ENCODE measurements at regions not wholly inside any gene's neighbourhood (a gene's known extent, or its start where the extent isn't known, plus 50 kb on each side); places are given as distances from the start of the nearest gene placed in this dataset.
A peak's percentile ranks its signal among the peaks of the same experiment; 100 is the strongest.

GRCh38 chr6:168133168-168133561, 54.2 kb upstream of the FRMD1 start:
- Histone ChIP-seq H3K4me3 (replicated peaks in 1 of 3) (no peak overlapping the region), H3K4me1 (no peaks in the 10 kb centered on the region), H3K36me3 (no peaks in the 10 kb centered on the region), H3K27me3 (no peaks in the 10 kb centered on the region), H3K9me3 (no peaks in the 10 kb centered on the region), H3K27ac (no peak overlapping the region)
- TF ChIP-seq CTCF (IDR thresholded peaks at IDR 0.05) (no peak), POLR2A (IDR thresholded peaks at IDR 0.05) (no peak)
- DNase-seq, result no peak
- WGBS, 2 donors, result 34 to 38% methylated on average over 11 to 13 of the region's 13 CpGs
- intact Hi-C loops (cut with DNase I), result no loop called here

GRCh38 chr6:168132531-168133167, 53.6 kb upstream of the FRMD1 start:
- 49 to 60% methylated on average over 17 to 21 of the region's 34 CpGs for WGBS, 2 donors
- DNase-seq, result peak; percentile 18 to 42
- Histone ChIP-seq H3K27ac (no peak overlapping the region), H3K4me3 (replicated peaks in 1 of 3) (no peak overlapping the region), H3K36me3 (no peaks in the 10 kb centered on the region), H3K27me3 (no peaks in the 10 kb centered on the region), H3K4me1 (no peaks in the 10 kb centered on the region), H3K9me3 (no peaks in the 10 kb centered on the region)
- intact Hi-C loops (cut with DNase I), result no loop called here
- peak in 4 of 6 experiments; percentile 18 to 49 (median 28) for TF ChIP-seq CTCF (IDR thresholded peaks at IDR 0.05)
- no peak for TF ChIP-seq POLR2A (IDR thresholded peaks at IDR 0.05)

- no peak overlapping the region for H3K27ac ChIP-seq
- H3K4me1 ChIP-seq, result no peaks in the 10 kb centered on the region
- no peak for DNase-seq
- 81% methylated on average over 20 of the region's 20 CpGs for WGBS, 2 donors
- intact Hi-C loops (cut with DNase I), result no loop called here
- no peaks in the 10 kb centered on the region for H3K36me3 ChIP-seq
- no peak overlapping the region for H3K4me3 ChIP-seq (replicated peaks in 1 of 3)
- H3K9me3 ChIP-seq, result no peaks in the 10 kb centered on the region
- TF ChIP-seq CTCF (IDR thresholded peaks at IDR 0.05) (no peak), POLR2A (IDR thresholded peaks at IDR 0.05) (no peak)
- H3K27me3 ChIP-seq, result no peaks in the 10 kb centered on the region
These were observed 52.7 kb upstream of the FRMD1 start for GRCh38 chr6:168131464-168132415.

- H3K4me3 ChIP-seq (replicated peaks in 1 of 3), result no peak overlapping the region
- intact Hi-C loops (cut with DNase I), result no loop called here
- H3K4me1 ChIP-seq, result no peaks in the 10 kb centered on the region
- no peaks in the 10 kb centered on the region for H3K9me3 ChIP-seq
- H3K27me3 ChIP-seq, result no peaks in the 10 kb centered on the region
- no peak overlapping the region for H3K27ac ChIP-seq
- DNase-seq, result no peak
- no peaks in the 10 kb centered on the region for H3K36me3 ChIP-seq
- TF ChIP-seq CTCF (IDR thresholded peaks at IDR 0.05) (no peak), POLR2A (IDR thresholded peaks at IDR 0.05) (no peak)
- WGBS, 2 donors, result 79 to 87% methylated on average over 8 to 14 of the region's 14 CpGs
These were observed 51.8 kb upstream of the FRMD1 start for GRCh38 chr6:168130697-168131371.
